SU-DHL-6 (cell line): ENCODE measurements at regions not wholly inside any gene's neighbourhood (a gene's known extent, or its start where the extent isn't known, plus 50 kb on each side); places are given as distances from the start of the nearest gene placed in this dataset.

Experiments
- EZH2phosphoT487 ChIP-seq: fragments of 200-600 bp; sonication (generic), shearing (Covaris generic); conservative IDR thresholded peaks from 2 replicates; pipeline ENCODE4 v1.6.1; 2018; ENCODE audit warnings: mild to moderate bottlenecking, antibody characterized with exemption, low read length, moderate library complexity, mixed read lengths
- TF ChIP-seq, protein P1 (sequence below): fragments of 200-600 bp; sonication (generic); IDR thresholded peaks from one replicate; pipeline ENCODE4 v1.5.1; 2017; ENCODE audit warnings: antibody characterized with exemption, mild to moderate bottlenecking, low read length, moderate library complexity; ENCODE audit not compliant: insufficient read depth, poor library complexity, severe bottlenecking

DNA sequence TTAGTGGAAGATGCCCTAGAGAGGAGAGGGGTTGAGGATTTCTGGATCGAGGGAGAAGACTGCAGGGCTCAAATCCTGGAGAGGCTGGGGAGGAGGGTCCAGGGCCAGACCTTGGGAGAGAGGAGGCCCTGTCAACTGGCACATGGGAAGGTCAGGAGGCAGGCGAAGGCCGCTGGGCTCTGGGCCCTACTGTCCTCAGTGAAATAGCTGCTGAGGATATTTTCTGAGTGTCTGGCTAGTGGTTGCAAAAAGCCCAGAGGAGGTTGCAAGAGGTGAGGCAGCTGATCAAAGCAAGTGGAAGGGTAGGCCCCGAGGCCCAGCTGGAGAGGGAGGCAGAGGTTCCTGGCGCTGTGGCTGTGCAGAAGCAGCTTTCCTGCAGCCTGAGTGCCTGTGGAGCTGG, 103.4 kb upstream of the MLN start:
- TF ChIP-seq, protein P1, sequence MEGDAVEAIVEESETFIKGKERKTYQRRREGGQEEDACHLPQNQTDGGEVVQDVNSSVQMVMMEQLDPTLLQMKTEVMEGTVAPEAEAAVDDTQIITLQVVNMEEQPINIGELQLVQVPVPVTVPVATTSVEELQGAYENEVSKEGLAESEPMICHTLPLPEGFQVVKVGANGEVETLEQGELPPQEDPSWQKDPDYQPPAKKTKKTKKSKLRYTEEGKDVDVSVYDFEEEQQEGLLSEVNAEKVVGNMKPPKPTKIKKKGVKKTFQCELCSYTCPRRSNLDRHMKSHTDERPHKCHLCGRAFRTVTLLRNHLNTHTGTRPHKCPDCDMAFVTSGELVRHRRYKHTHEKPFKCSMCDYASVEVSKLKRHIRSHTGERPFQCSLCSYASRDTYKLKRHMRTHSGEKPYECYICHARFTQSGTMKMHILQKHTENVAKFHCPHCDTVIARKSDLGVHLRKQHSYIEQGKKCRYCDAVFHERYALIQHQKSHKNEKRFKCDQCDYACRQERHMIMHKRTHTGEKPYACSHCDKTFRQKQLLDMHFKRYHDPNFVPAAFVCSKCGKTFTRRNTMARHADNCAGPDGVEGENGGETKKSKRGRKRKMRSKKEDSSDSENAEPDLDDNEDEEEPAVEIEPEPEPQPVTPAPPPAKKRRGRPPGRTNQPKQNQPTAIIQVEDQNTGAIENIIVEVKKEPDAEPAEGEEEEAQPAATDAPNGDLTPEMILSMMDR, result no peak
- no peak for TF ChIP-seq EZH2phosphoT487
